H1 (cell line): ENCODE measurements at regions not wholly inside any gene's neighbourhood (a gene's known extent, or its start where the extent isn't known, plus 50 kb on each side); places are given as distances from the start of the nearest gene placed in this dataset.

ENCODE experiments used
- CTCF ChIA-PET: fragments of 300-600 bp; sonication (Branson Sonifier 250); formaldehyde crosslinking; loops from one replicate; lab custom pipeline; 2021; ENCODE audit not compliant: partially characterized antibody; lab: Charles Lee
- POLR2A ChIA-PET: fragments of 300-600 bp; sonication (Branson Sonifier 250); formaldehyde crosslinking; loops from one replicate; lab custom pipeline; 2021; ENCODE audit warnings: inconsistent platforms; ENCODE audit not compliant: partially characterized antibody; lab: Charles Lee
- DNase-seq, 2 experiments: peaks; one replicate each; pipeline versions ENCODE4 v3.0.0 to v3.0.0-alpha.2; 2010 to 2022; ENCODE audit warnings: low spot score in 2 of 2, low read depth in 1 of 2, mixed read lengths in 1 of 2
- FAIRE-seq: peaks from 2 replicates; lab custom pipeline; 2011; peaks lifted over from hg19 to GRCh38; lab: Jason Lieb, UNC
- H2AFZ ChIP-seq: 2 replicates; pipeline ENCODE4 v1.8.1; 2012; ENCODE audit warnings: low read length, inconsistent platforms
- H2AK5ac ChIP-seq: 2 replicates; pipeline ENCODE4 v1.6.1; 2013; ENCODE audit warnings: low read depth, low read length
- H2BK120ac ChIP-seq: replicated peaks from 2 replicates; pipeline ENCODE3; 2013; ENCODE audit warnings: low read depth, low read length, inconsistent platforms
- H2BK12ac ChIP-seq: 2 replicates; pipeline ENCODE4 v1.6.1; 2013; ENCODE audit warnings: low read depth, low read length
- H2BK15ac ChIP-seq: 2 replicates; pipeline ENCODE4 v1.6.1; 2013; ENCODE audit warnings: low read length
- H2BK20ac ChIP-seq: 2 replicates; pipeline ENCODE4 v1.6.1; 2013; ENCODE audit warnings: low read length
- H2BK5ac ChIP-seq: 2 replicates; pipeline ENCODE4 v1.6.1; 2013; ENCODE audit warnings: low read depth, low read length
- H3K14ac ChIP-seq: 2 replicates; pipeline ENCODE4 v1.6.1; 2013; ENCODE audit warnings: inconsistent platforms; ENCODE audit not compliant: insufficient read length
- H3K18ac ChIP-seq: 2 replicates; pipeline ENCODE4 v1.6.1; 2013; ENCODE audit warnings: low read length; ENCODE audit errors: extremely low read depth
- H3K23ac ChIP-seq: 2 replicates; pipeline ENCODE4 v1.6.1; 2013; ENCODE audit warnings: inconsistent platforms; ENCODE audit not compliant: insufficient read length
- H3K23me2 ChIP-seq: 2 replicates; pipeline ENCODE4 v1.6.1; 2013; ENCODE audit warnings: low read depth, low read length
- H3K27ac ChIP-seq: 2 replicates; pipeline ENCODE4 v1.6.1; 2011; ENCODE audit warnings: low read depth, low read length, inconsistent platforms
- H3K27me3 ChIP-seq, 4 experiments: replicated peaks in 1 of 4; 1 replicate in 1 of 4; 2 replicates in 3 of 4; pipeline versions ENCODE4 v1.6.1 to v1.8.1; 2011 to 2013; ENCODE audit warnings: low read length in 3 of 4, mild to moderate bottlenecking in 3 of 4, inconsistent platforms in 2 of 4, mixed read lengths in 2 of 4, moderate library complexity in 1 of 4; ENCODE audit not compliant: control insufficient read depth in 3 of 4, insufficient read depth in 3 of 4; ENCODE audit errors: extremely low read depth in 1 of 4
- H3K36me3 ChIP-seq, 4 experiments: 2 replicates each; pipeline versions ENCODE4 v1.6.1 to v1.8.1; 2011 to 2013; ENCODE audit warnings: mild to moderate bottlenecking in 4 of 4, low read length in 3 of 4, moderate library complexity in 2 of 4, control low read depth in 1 of 4, inconsistent platforms in 1 of 4; ENCODE audit not compliant: insufficient read depth in 4 of 4, control insufficient read depth in 2 of 4
- H3K4ac ChIP-seq: replicated peaks from 2 replicates; pipeline ENCODE3; 2013; ENCODE audit warnings: low read length, low read depth, mixed read lengths, inconsistent platforms; ENCODE audit not compliant: insufficient read length
- H3K4me1 ChIP-seq, 4 experiments: replicated peaks in 1 of 4; 1 replicate in 1 of 4; 2 replicates in 3 of 4; pipeline versions ENCODE4 v1.6.1 to v1.8.1; 2011 to 2013; ENCODE audit warnings: low read length in 3 of 4, inconsistent platforms in 2 of 4, mixed read lengths in 1 of 4; ENCODE audit not compliant: insufficient read depth in 4 of 4, control insufficient read depth in 3 of 4
- H3K4me2 ChIP-seq, 2 experiments: 2 replicates each; pipeline versions ENCODE4 v1.6.1 to v1.8.1; 2011 to 2013; ENCODE audit warnings: low read depth in 2 of 2, low read length in 2 of 2, control low read depth in 1 of 2, inconsistent platforms in 1 of 2, mild to moderate bottlenecking in 1 of 2; ENCODE audit not compliant: insufficient read depth in 1 of 2
- H3K4me3 ChIP-seq, 4 experiments: fragments of 200-600, 300-600 bp in 1 of 4; sonication (generic), shearing (Covaris generic), sonication (Bioruptor Twin) in 1 of 4; 2 replicates each; pipeline versions ENCODE4 v1.5.1 to v1.8.1; 2011 to 2016; ENCODE audit warnings: low read length in 4 of 4, low read depth in 3 of 4, control low read depth in 2 of 4, inconsistent platforms in 2 of 4, mild to moderate bottlenecking in 2 of 4, mixed read lengths in 1 of 4, moderate library complexity in 1 of 4; ENCODE audit not compliant: insufficient read depth in 2 of 4; ENCODE audit errors: extremely low read depth in 1 of 4
- H3K56ac ChIP-seq: replicated peaks from 2 replicates; pipeline ENCODE3; 2013; ENCODE audit warnings: low read depth, mild to moderate bottlenecking, mixed read lengths, low read length, inconsistent platforms; ENCODE audit not compliant: insufficient read length
- H3K79me1 ChIP-seq: 2 replicates; pipeline ENCODE4 v1.6.1; 2013; ENCODE audit warnings: low read depth, low read length, control low read depth
- H3K79me2 ChIP-seq, 2 experiments: 2 replicates each; pipeline versions ENCODE4 v1.6.1 to v1.8.1; 2012 to 2013; ENCODE audit warnings: low read length in 2 of 2, mild to moderate bottlenecking in 2 of 2, inconsistent platforms in 1 of 2; ENCODE audit not compliant: insufficient read depth in 2 of 2, control insufficient read depth in 1 of 2
- H3K9ac ChIP-seq, 4 experiments: replicated peaks in 1 of 4; 1 replicate in 1 of 4; 2 replicates in 3 of 4; pipeline versions ENCODE4 v1.6.1 to v1.8.1; 2011 to 2013; ENCODE audit warnings: low read depth in 3 of 4, low read length in 3 of 4, control low read depth in 2 of 4, mild to moderate bottlenecking in 2 of 4, moderate library complexity in 2 of 4, inconsistent platforms in 1 of 4; ENCODE audit errors: extremely low read depth in 1 of 4
- H3K9me3 ChIP-seq, 2 experiments: 2 replicates each; pipeline versions ENCODE4 v1.6.1 to v1.8.1; 2012 to 2013; ENCODE audit warnings: mild to moderate bottlenecking in 2 of 2, moderate library complexity in 2 of 2, control low read depth in 1 of 2, inconsistent platforms in 1 of 2, low read depth in 1 of 2, low read length in 1 of 2, mixed read lengths in 1 of 2; ENCODE audit not compliant: insufficient read depth in 2 of 2
- H4K20me1 ChIP-seq, 2 experiments: replicated peaks in 1 of 2; 2 replicates each; pipeline versions ENCODE3 to v1.8.1; 2011 to 2013; ENCODE audit warnings: inconsistent platforms in 2 of 2, low read length in 2 of 2, mild to moderate bottlenecking in 1 of 2; ENCODE audit not compliant: insufficient read depth in 2 of 2, control insufficient read depth in 1 of 2
- H4K5ac ChIP-seq: 2 replicates; pipeline ENCODE4 v1.6.1; 2013; ENCODE audit warnings: low read length, low read depth, mixed read lengths, inconsistent platforms; ENCODE audit not compliant: insufficient read length
- H4K8ac ChIP-seq: 2 replicates; pipeline ENCODE4 v1.8.0; 2013; ENCODE audit warnings: mild to moderate bottlenecking, moderate library complexity, low read length, inconsistent platforms; ENCODE audit not compliant: insufficient read depth; ENCODE audit errors: extremely low read depth
- H4K91ac ChIP-seq: replicated peaks from 2 replicates; pipeline ENCODE3; 2013; ENCODE audit warnings: low read length, mixed read lengths, inconsistent platforms; ENCODE audit not compliant: insufficient read length
- CEBPB ChIP-seq: IDR thresholded peaks from 2 replicates; pipeline ENCODE4 v1.6.1; 2012; ENCODE audit warnings: low read depth, low read length
- GABPA ChIP-seq: IDR thresholded peaks from 2 replicates; pipeline ENCODE4 v1.6.1; 2011; ENCODE audit warnings: mild to moderate bottlenecking, low read length, moderate library complexity, borderline replicate concordance; ENCODE audit not compliant: insufficient read depth
- HDAC6 ChIP-seq: IDR thresholded peaks from one replicate; pipeline ENCODE4 v1.7.1; 2012; ENCODE audit warnings: low read depth, mild to moderate bottlenecking, inconsistent platforms, low read length, moderate library complexity
- JUN ChIP-seq: IDR thresholded peaks from 2 replicates; pipeline ENCODE4 v1.6.1; 2011; ENCODE audit warnings: low read depth, mild to moderate bottlenecking, improper control_type of control experiment, low read length
- MAFK ChIP-seq: IDR thresholded peaks from 2 replicates; pipeline ENCODE4 v1.6.1; 2012; ENCODE audit warnings: low read depth, mild to moderate bottlenecking, improper control_type of control experiment, low read length
- NRF1 ChIP-seq: IDR thresholded peaks from 2 replicates; pipeline ENCODE4 v1.6.1; 2011; ENCODE audit warnings: mild to moderate bottlenecking, low read depth, low read length, improper control_type of control experiment
- POLR2AphosphoS5 ChIP-seq: IDR thresholded peaks from 2 replicates; pipeline ENCODE4 v1.6.1; 2011; ENCODE audit warnings: low read depth, low read length
- SIX5 ChIP-seq: IDR thresholded peaks from 2 replicates; pipeline ENCODE4 v1.6.1; 2011; ENCODE audit warnings: mild to moderate bottlenecking, low read depth, low read length
- SRF ChIP-seq: IDR thresholded peaks from 2 replicates; pipeline ENCODE4 v1.6.1; 2011; ENCODE audit warnings: mild to moderate bottlenecking, low read depth, low read length, moderate library complexity
- TAF1 ChIP-seq: IDR thresholded peaks from 2 replicates; pipeline ENCODE4 v1.6.1; 2011; ENCODE audit warnings: mild to moderate bottlenecking, low read depth, low read length
- TBP ChIP-seq: IDR thresholded peaks from 2 replicates; pipeline ENCODE4 v1.6.1; 2011; ENCODE audit warnings: low read depth, low read length, improper control_type of control experiment
- WGBS, 2 experiments: shearing (Covaris generic) in 1 of 2; methylation state at CpG; one replicate each; pipeline versions ENCODE4 v1.1.6 to v1.1.7; 2013 to 2015; ENCODE audit warnings: low lambda C conversion rate in 2 of 2, mixed read lengths in 2 of 2, inconsistent platforms in 1 of 2, low coverage in 1 of 2, missing lambda C conversion rate in 1 of 2; ENCODE audit not compliant: insufficient replicate concordance in 2 of 2, insufficient coverage in 1 of 2, insufficient read length in 1 of 2; ENCODE audit errors: extremely low coverage in 1 of 2, missing lambda C conversion rate in 1 of 2; 5-methylcytosine and 5-hydroxymethylcytosine counted together
- TF ChIP-seq, protein P1 (sequence below): IDR thresholded peaks from 2 replicates; pipeline ENCODE4 v1.6.1; 2012; ENCODE audit warnings: low read length, inconsistent platforms

GRCh38 chr4:152148057-152148456 lies 387.2 kb upstream of the GATB start:
- Histone ChIP-seq H3K4ac (no peak overlapping the region), H4K20me1 (no peaks in the 10 kb centered on the region), H3K9ac (no peak overlapping the region), H3K27me3 (no peaks in the 10 kb centered on the region), H4K5ac (no peak overlapping the region), H2BK120ac (no peak overlapping the region), H3K4me2 (no peak overlapping the region), H3K9me3 (peaks cover 29 to 32% of the 10 kb centered on the region in 2 experiments), H3K18ac (no peak overlapping the region), H3K23ac (no peak overlapping the region), H2BK15ac (no peak overlapping the region), H2BK20ac (no peak overlapping the region), H3K4me1 (no peaks in the 10 kb centered on the region), H3K23me2 (no peaks in the 10 kb centered on the region), H2BK12ac (no peak overlapping the region), H3K79me2 (no peaks in the 10 kb centered on the region), H3K14ac (no peak overlapping the region), H2BK5ac (no peak overlapping the region), H3K36me3 (peaks cover 0 to 2% (median 0%) of the 10 kb centered on the region in 4 experiments; a peak in 1 of 8 replicates), H3K56ac (no peak overlapping the region), H2AK5ac (no peak overlapping the region), H3K79me1 (no peaks in the 10 kb centered on the region), H2AFZ (no peak overlapping the region), H4K91ac (no peak overlapping the region), H4K8ac (no peak overlapping the region), H3K4me3 (no peak overlapping the region), H3K27ac (no peak overlapping the region)
- 93% methylated on average over 2 of the region's 2 CpGs; no CpG with 5 or more reads in 1 of the 2 experiments for WGBS, 2 experiments
- no peak for DNase-seq
- ChIA-PET CTCF (no interaction called here), POLR2A (no interaction called here)
- TF ChIP-seq TBP (no peak), POLR2AphosphoS5 (no peak), GABPA (no peak), MAFK (no peak), SRF (no peak), JUN (no peak), SIX5 (no peak), CEBPB (no peak), NRF1 (no peak), TAF1 (no peak), HDAC6 (no peak)
- TF ChIP-seq, protein P1, sequence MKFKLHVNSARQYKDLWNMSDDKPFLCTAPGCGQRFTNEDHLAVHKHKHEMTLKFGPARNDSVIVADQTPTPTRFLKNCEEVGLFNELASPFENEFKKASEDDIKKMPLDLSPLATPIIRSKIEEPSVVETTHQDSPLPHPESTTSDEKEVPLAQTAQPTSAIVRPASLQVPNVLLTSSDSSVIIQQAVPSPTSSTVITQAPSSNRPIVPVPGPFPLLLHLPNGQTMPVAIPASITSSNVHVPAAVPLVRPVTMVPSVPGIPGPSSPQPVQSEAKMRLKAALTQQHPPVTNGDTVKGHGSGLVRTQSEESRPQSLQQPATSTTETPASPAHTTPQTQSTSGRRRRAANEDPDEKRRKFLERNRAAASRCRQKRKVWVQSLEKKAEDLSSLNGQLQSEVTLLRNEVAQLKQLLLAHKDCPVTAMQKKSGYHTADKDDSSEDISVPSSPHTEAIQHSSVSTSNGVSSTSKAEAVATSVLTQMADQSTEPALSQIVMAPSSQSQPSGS: no peak
- FAIRE-seq: no peak
